Endometrium (tissue), 2 donors: ENCODE measurements at regions not wholly inside any gene's neighbourhood (a gene's known extent, or its start where the extent isn't known, plus 50 kb on each side); places are given as distances from the start of the nearest gene placed in this dataset.
"Not testable (repeated sequence)": the region's sequence is repeated elsewhere in the genome, so short reads cannot be mapped to it uniquely, and the experiment has no call there.

Source experiments
- FAIRE-seq: peaks from 2 replicates; lab custom pipeline; 2012; peaks lifted over from hg19 to GRCh38; lab: Jason Lieb, UNC
- donor health status: control.
- donor health status: control.

- no peak for FAIRE-seq
Measured at GRCh38 chr17:70947215-70947614, 777.9 kb downstream of the KCNJ2 start.

- FAIRE-seq: no peak
Measured at GRCh38 chr17:70947636-70948565, 778.6 kb downstream of the KCNJ2 start.

- FAIRE-seq: not testable (repeated sequence)
Measured at GRCh38 chr17:70953140-70953539, 783.8 kb downstream of the KCNJ2 start.

GRCh38 chr17:70955441-70955840 is 786.1 kb downstream of the KCNJ2 start:
- no peak for FAIRE-seq

- no peak for FAIRE-seq
Measured at GRCh38 chr17:70956726-70957125, 787.4 kb downstream of the KCNJ2 start.

- no peak for FAIRE-seq
Measured at GRCh38 chr17:70961341-70961740, 792.0 kb downstream of the KCNJ2 start.

GRCh38 chr17:70968302-70968701 is 799.0 kb downstream of the KCNJ2 start:
- no peak for FAIRE-seq

- no peak for FAIRE-seq
Measured at GRCh38 chr17:70969521-70970034, 800.2 kb downstream of the KCNJ2 start.

GRCh38 chr17:70976447-70976846 is 807.1 kb downstream of the KCNJ2 start:
- no peak for FAIRE-seq

GRCh38 chr17:70984873-70985272 is 815.5 kb downstream of the KCNJ2 start:
- FAIRE-seq: no peak

GRCh38 chr17:70987867-70988340 is 818.6 kb downstream of the KCNJ2 start:
- FAIRE-seq: no peak

GRCh38 chr17:70988622-70989021 is 819.3 kb downstream of the KCNJ2 start:
- no peak for FAIRE-seq

- FAIRE-seq: no peak
Measured at GRCh38 chr17:70989280-70989679, 819.9 kb downstream of the KCNJ2 start.

GRCh38 chr17:70994194-70994593 is 824.9 kb downstream of the KCNJ2 start:
- no peak for FAIRE-seq

GRCh38 chr17:70995997-70996396 is 826.7 kb downstream of the KCNJ2 start:
- no peak for FAIRE-seq

- FAIRE-seq: no peak
Measured at GRCh38 chr17:71003736-71004135, 834.4 kb downstream of the KCNJ2 start.

GRCh38 chr17:71004413-71004812 is 835.1 kb downstream of the KCNJ2 start:
- FAIRE-seq: no peak

GRCh38 chr17:71011391-71011790 is 842.1 kb downstream of the KCNJ2 start:
- FAIRE-seq: no peak

- no peak for FAIRE-seq
Measured at GRCh38 chr17:71019699-71020098, 850.4 kb downstream of the KCNJ2 start.

GRCh38 chr17:71022758-71023157 is 853.4 kb downstream of the KCNJ2 start:
- no peak for FAIRE-seq

GRCh38 chr17:71023249-71024030 is 854.1 kb downstream of the KCNJ2 start:
- no peak for FAIRE-seq

GRCh38 chr17:71024172-71024571 is 854.8 kb downstream of the KCNJ2 start:
- no peak for FAIRE-seq

- no peak for FAIRE-seq
Measured at GRCh38 chr17:71024969-71025368, 855.6 kb downstream of the KCNJ2 start.
